K562 (cell line): ENCODE measurements at regions not wholly inside any gene's neighbourhood (a gene's known extent, or its start where the extent isn't known, plus 50 kb on each side); places are given as distances from the start of the nearest gene placed in this dataset.

Source experiments
- ATAC-seq: fragments of 200-7000 bp; cut with Tn5 transposase; 3 replicates; pipeline ENCODE4 v1.9.1; 2020; ENCODE audit warnings: moderate library complexity
- BruUV-seq: library from RNA; stranded (reverse); fragments of 400-500 nt; replicated peaks from 2 replicates; lab custom pipeline; 2021; lab: Mats Ljungman, UMichigan
- CTCF ChIA-PET: fragments of 300-600 bp; formaldehyde crosslinking; extraction: SDS; loops from one replicate; lab custom pipeline; 2021; ENCODE audit warnings: low intra/inter-chr PET ratio; lab: Yijun Ruan, JAX
- POLR2A ChIA-PET: fragments of 300-600, 350-650 bp; sonication (Branson Sonifier 250); formaldehyde crosslinking; extraction: SDS; loops from one replicate; lab custom pipeline; 2021; ENCODE audit warnings: antibody characterized with exemption, inconsistent platforms; lab: Yijun Ruan, JAX
- DNase-seq, 4 experiments: peaks; one replicate each; pipeline versions ENCODE4 v3.0.0 to v3.0.0-alpha.2; 2011 to 2018; ENCODE audit warnings: low spot score in 3 of 4, mixed read lengths in 3 of 4; ENCODE audit errors: extremely low read depth in 1 of 4
- FAIRE-seq: peaks from 2 replicates; lab custom pipeline; 2011; peaks lifted over from hg19 to GRCh38; lab: Jason Lieb, UNC
- H2AFZ ChIP-seq: 2 replicates; pipeline ENCODE4 v1.6.0; 2011; ENCODE audit warnings: low read depth, low read length, control low read depth, inconsistent platforms
- H3K27ac ChIP-seq: fragments of 200-600 bp; 3 replicates; pipeline ENCODE4 v1.8.0; 2011; ENCODE audit warnings: low read depth, mild to moderate bottlenecking, control low read depth, inconsistent platforms, low read length, moderate library complexity, mixed read lengths; ENCODE audit errors: extremely low read depth
- H3K27me3 ChIP-seq, 2 experiments: fragments of 300-600 bp in 1 of 2; 2 replicates in 1 of 2; 3 replicates in 1 of 2; pipeline versions ENCODE4 v1.6.0 to v1.8.0; 2011; ENCODE audit warnings: inconsistent platforms in 2 of 2, low read length in 2 of 2, mild to moderate bottlenecking in 1 of 2, mixed read lengths in 1 of 2, moderate library complexity in 1 of 2; ENCODE audit not compliant: control insufficient read depth in 2 of 2, insufficient read depth in 2 of 2
- H3K36me3 ChIP-seq: fragments of 300-600 bp; 3 replicates; pipeline ENCODE4 v1.8.0; 2011; ENCODE audit warnings: mild to moderate bottlenecking, low read length, inconsistent platforms; ENCODE audit not compliant: control insufficient read depth, insufficient read depth
- H3K4me1 ChIP-seq, 2 experiments: fragments of 200-600 bp in 1 of 2; replicated peaks in 1 of 2; 2 replicates in 1 of 2; 3 replicates in 1 of 2; pipeline versions ENCODE4 v1.5.1 to v1.8.0; 2011; ENCODE audit warnings: inconsistent platforms in 2 of 2, low read length in 2 of 2, mild to moderate bottlenecking in 1 of 2, mixed read lengths in 1 of 2, moderate library complexity in 1 of 2; ENCODE audit not compliant: control insufficient read depth in 2 of 2, insufficient read depth in 2 of 2
- H3K4me2 ChIP-seq: 2 replicates; pipeline ENCODE4 v1.6.1; 2011; ENCODE audit warnings: low read length, control low read depth, inconsistent platforms, mixed read lengths; ENCODE audit not compliant: insufficient read depth
- H3K4me3 ChIP-seq: fragments of 200-600 bp; sonication (generic), shearing (Covaris generic); 2 replicates; pipeline ENCODE4 v1.5.1; 2016; ENCODE audit warnings: control low read depth, inconsistent platforms
- H3K79me2 ChIP-seq: fragments of 200-600 bp; 3 replicates; pipeline ENCODE4 v1.8.0; 2011; ENCODE audit warnings: low read length, inconsistent platforms; ENCODE audit not compliant: control insufficient read depth, insufficient read depth
- H3K9ac ChIP-seq, 2 experiments: 2 replicates each; pipeline versions ENCODE4 v1.6.0 to v1.6.1; 2011; ENCODE audit warnings: low read depth in 2 of 2, low read length in 2 of 2, control low read depth in 1 of 2, inconsistent platforms in 1 of 2, mild to moderate bottlenecking in 1 of 2, mixed read lengths in 1 of 2; ENCODE audit not compliant: insufficient read depth in 1 of 2
- H3K9me1 ChIP-seq: one replicate; pipeline ENCODE4 v1.6.0; 2011; ENCODE audit warnings: inconsistent platforms, mild to moderate bottlenecking, low read length, moderate library complexity; ENCODE audit not compliant: control insufficient read depth, insufficient read depth
- H3K9me3 ChIP-seq: replicated peaks from 2 replicates; pipeline ENCODE4 v1.5.1; 2011; ENCODE audit warnings: low read depth, low read length, inconsistent platforms; ENCODE audit not compliant: control insufficient read depth, insufficient read depth
- H4K20me1 ChIP-seq: replicated peaks from 2 replicates; pipeline ENCODE4 v1.6.1; 2011; ENCODE audit warnings: low read length, inconsistent platforms, mixed read lengths; ENCODE audit not compliant: control insufficient read depth, insufficient read depth
- CEBPZ ChIP-seq: fragments of 150-350 bp; IDR thresholded peaks from 2 replicates; pipeline ENCODE4 v1.6.1; 2014; ENCODE audit warnings: low read depth, mild to moderate bottlenecking, low read length, borderline replicate concordance
- WGBS: fragments of 100-300 bp; shearing (Covaris generic); methylation state at CpG from one replicate; pipeline ENCODE4 v1.1.6; 2016; ENCODE audit warnings: low coverage, mixed read lengths; ENCODE audit not compliant: insufficient coverage; ENCODE audit errors: missing lambda C conversion rate; 5-methylcytosine and 5-hydroxymethylcytosine counted together
- in situ Hi-C: fragments of 300-500 bp; cut with MboI; formaldehyde crosslinking; loops from 4 replicates; pipeline ENCODE4 v1.15.0; 2018; ENCODE audit warnings: inconsistent platforms, mixed read lengths
- intact Hi-C: fragments of 100-400 bp; cut with micrococcal nuclease; formaldehyde crosslinking; loops from 2 replicates; pipeline ENCODE4 v1.14.2; 2022

DNA sequence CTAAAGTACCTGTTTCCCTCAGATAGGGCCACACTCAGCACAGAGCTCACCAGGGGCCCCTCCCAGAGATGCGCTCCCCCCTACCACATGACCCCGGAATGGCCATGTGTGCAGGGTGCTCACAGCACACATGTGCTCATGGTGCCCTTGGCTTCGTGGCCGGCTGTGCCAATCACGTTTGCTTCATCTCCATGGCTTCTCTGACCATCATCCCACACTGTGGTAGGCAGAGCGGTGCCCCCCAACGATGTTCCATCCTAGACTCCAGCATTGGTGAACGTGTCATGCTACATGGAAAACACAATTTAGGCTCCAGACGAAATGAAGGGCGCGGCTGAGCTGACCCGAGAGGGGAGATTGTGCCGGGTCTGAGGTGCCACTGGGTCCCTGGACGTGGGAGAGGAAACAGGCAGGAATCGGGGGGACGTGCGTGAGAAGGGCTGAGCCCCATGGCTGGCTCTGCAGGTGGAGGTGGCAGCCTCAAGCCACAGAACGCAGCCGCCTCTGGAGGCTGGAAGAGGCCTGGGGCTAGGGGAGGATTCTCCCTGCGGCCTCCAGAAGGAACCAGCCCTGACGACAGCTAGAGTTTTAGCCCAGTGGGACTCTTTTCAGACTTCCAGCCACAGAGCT, 126.5 kb downstream of the DLL1 start:
- Histone ChIP-seq H3K9ac (no peak overlapping the region), H2AFZ (no peak overlapping the region), H3K27me3 (peaks cover 0 to 39% of the 10 kb centered on the region in 2 experiments; a peak in 2 of 5 replicates), H3K4me2 (no peak overlapping the region), H3K27ac (no peak overlapping the region), H3K9me1 (no peaks in the 10 kb centered on the region), H3K4me3 (no peak overlapping the region), H3K4me1 (peaks cover 0 to 19% of the 10 kb centered on the region in 2 experiments; a peak in 2 of 5 replicates), H4K20me1 (no peaks in the 10 kb centered on the region), H3K79me2 (no peaks in the 10 kb centered on the region), H3K36me3 (no peaks in the 10 kb centered on the region), H3K9me3 (peaks cover 8% of the 10 kb centered on the region)
- TF ChIP-seq CEBPZ: no peak
- in situ Hi-C loops: no loop called here
- intact Hi-C loops: no loop called here
- FAIRE-seq: no peak
- no TSS peak for BruUV-seq
- no peak for ATAC-seq
- ChIA-PET POLR2A (no interaction called here), CTCF (no interaction called here)
- no peak for DNase-seq
- 2% methylated on average over 21 of the region's 21 CpGs for WGBS
